ENCODE measurements at regions not wholly inside any gene's neighbourhood (a gene's known extent, or its start where the extent isn't known, plus 50 kb on each side); places are given as distances from the start of the nearest gene placed in this dataset.

DNA sequence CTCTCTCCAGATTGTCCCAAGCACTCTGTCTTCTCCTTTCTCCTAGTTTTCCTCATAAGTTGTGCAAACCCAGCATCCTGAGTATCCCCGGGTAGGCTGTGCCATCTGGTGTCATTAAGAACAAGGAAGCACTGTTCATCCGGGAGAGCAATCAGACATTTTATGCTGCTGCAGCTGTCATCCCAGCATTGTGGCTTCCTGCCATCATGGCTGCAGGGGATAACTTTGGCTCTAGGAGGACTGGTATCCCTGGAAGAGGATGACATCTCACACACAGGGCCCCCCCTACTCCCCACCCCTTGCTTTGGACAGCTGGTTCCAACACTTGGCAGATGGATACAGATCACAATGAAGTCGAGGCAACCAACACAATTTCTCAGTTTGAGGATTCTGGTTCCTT lies 1195.1 kb upstream of the MAP3K7 start (continued):
- TF ChIP-seq SAP30 (IDR thresholded peaks at IDR 0.05; ENCODE audit: insufficient read depth, insufficient replicate concordance, low read length), result no peak
- TF ChIP-seq POU5F1 (IDR thresholded peaks at IDR 0.05; ENCODE audit: low read depth, low read length), result no peak
- no peak for TF ChIP-seq POLR2AphosphoS5 (IDR thresholded peaks at IDR 0.05; ENCODE audit: low read depth, low read length)
- no peak for TF ChIP-seq YY1 (IDR thresholded peaks at IDR 0.05; ENCODE audit: low read depth, low read length)

Data from H1 (cell line).